MV-4-11 (cell line): ENCODE measurements at regions not wholly inside any gene's neighbourhood (a gene's known extent, or its start where the extent isn't known, plus 50 kb on each side); places are given as distances from the start of the nearest gene placed in this dataset.

Experiments
- DNase-seq: peaks from one replicate; lab custom pipeline; 2025; lab: John Stamatoyannopoulos, UW

DNA sequence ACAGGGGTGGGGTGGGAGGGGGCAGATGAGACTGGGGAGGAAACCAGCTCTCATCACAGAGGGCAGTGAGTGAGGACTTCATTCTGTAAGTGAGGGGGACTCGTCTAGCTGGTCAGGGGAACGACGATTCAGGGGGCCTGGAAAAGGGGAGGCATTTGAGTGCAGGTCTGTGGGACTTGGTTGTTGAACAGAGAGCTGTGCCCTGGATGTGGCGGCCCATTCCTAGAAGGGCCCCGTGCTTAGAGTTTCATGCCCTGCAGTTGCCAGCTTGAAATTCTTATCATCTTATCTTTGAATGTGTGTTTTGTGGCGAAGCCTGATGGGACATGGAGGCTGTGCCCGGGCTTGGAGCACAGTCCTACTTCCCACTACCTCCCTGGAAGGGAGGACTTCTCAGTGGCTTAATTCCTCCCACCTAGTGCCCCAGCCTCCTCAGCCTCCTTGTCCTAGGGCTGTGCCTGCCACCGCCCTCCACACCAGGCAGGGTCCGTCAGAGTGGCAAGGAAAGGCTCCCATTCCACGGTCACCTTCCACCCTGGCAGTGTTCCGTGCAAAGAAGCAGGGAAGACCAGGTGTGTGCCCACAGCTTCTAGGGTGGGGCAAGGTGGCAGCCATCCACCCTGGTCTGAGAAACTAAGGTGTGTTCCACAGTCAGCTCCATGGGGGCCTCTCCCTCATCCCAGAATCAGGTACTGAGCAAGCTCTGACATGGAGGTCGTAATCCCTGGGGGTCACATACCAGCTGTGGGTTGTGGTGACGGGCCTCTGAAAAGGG is 59.7 kb upstream of the LMO1 start:
- no peak for DNase-seq

DNA sequence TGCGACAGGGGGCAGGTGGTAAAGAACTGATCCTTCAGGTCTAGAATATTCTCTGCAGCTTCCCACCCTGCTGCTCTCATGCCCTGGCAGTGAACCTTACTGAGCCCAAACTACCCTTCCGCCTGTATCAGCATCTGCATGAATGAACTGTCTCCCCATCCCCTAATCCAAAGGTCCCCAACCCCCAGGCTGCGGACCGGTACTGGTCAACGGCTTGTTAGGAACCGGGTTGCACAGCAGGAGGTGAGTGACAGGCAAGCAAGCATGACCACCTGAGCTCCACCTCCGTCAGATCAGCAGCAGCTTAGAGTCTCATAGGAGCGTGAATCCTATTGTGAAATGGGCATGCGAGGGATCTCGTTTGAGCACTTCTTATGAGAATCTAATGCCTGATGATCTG is 58.2 kb upstream of the LMO1 start:
- DNase-seq, result no peak

DNA sequence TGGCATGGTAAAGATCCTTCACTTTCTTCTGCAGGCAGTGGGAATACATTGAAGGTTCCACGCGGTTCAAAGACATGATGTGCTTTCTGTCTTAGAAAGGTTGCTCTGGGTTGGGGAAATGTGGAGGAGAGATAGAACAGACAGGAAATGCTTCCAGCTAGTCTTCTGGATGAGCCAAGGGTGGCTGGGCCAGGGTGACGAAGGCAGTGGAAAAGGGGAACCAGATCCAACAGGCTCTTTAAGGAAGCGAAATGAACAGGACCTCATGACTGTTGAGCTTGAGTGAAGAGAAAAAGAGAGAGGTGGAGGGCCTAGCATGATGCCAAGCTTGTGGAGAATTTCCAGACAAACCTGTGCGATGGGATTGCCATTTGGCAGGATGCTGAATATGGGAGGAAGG is 56.4 kb upstream of the LMO1 start:
- peak; percentile 8 for DNase-seq

DNA sequence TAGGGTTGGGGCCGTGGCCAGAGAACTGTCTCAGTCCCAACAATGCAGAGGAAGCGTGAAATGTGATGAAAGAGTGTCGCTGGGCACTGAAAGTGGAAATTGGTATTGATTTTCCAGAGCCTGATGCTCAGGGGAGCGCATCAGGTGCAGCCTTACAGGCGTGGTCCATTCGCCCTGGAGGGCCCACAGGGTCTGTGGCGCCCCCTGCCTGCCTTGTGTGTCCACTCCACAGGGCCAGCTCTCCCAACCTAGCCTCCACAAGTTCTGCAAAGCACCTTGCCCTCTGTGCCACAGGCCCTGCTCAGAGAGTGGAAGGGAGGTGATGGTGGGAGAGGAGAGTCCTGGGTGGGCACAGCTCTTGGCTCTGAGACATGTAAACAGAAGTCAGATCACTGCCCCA is 54.9 kb upstream of the LMO1 start:
- no peak for DNase-seq

DNA sequence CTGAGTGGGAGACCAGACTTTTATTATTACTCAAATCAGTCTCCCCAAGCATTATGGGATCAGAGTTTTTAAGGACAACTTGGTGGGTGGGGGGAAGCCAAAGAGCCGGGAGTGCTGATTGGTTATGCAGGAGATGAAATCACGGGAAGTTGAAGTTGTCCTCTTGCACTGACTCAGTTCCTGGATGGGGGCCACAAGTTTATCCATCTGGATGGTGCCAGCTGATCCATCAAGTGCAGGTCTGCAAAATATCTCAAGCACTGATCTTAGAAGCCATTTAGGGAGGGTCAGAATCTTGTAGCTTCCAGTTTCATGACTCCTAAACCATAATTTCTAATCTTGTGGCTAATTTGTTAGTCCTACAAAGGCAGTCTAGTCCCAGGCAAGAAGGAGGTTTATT is 53.5 kb upstream of the LMO1 start:
- no peak for DNase-seq

DNA sequence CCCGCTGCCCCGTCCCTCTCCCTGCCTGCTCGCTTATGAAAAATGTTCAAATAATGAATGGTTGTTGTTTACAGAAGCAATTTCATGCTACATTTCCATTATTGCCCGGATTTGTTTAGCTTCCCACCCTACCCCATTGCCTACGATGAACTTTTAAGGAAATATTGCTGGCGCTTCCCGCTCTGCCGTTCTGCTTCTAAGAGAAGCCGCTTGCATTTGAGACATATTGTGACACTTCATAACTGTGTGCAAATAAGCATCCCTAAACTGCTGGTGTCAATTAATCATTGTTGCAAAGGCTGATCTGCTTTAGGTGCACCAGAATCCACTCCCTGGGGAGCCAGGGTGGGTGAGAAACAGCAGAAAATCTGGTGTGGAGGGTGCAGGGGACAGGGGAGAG is 52.3 kb upstream of the LMO1 start:
- no peak for DNase-seq

DNA sequence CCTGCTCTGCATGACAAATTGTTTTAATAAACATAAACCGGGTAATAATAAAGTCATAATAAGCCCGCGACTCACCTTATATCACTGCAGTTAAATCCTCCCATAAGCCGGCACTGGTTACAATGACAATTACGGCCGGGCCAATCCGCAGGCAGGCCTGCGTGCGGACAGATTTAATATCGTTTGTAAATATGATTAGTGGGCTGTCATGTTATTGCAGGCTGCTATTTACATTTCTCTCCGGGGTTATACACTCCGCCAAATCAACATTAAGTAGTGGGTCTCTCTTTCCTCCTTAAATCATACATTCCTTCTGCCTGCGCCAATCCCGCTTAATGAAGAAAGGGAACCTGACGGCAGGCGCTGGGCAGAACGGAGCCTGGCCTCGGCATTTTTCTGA is 51.8 kb upstream of the LMO1 start:
- DNase-seq, result no peak

DNA sequence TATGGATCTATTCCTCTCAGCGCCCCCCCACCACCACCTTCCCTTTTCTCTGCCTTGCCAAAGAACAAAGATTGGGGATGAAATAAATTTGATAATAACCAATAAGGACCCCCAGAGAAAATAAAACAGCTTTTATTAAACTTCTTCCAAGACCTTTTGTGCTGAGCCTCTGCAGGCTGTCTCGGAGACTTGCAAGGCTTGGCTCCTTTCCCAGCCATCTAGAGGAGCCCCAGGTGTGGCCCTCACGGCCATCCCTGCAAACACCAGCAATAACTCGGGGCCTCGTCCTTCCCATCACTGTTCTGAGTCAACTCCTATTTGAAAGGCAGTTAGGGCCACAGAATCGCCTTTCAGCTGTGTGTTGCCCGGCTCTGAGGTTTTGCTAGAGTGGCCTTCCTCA is 51.2 kb upstream of the LMO1 start:
- DNase-seq, result no peak

DNA sequence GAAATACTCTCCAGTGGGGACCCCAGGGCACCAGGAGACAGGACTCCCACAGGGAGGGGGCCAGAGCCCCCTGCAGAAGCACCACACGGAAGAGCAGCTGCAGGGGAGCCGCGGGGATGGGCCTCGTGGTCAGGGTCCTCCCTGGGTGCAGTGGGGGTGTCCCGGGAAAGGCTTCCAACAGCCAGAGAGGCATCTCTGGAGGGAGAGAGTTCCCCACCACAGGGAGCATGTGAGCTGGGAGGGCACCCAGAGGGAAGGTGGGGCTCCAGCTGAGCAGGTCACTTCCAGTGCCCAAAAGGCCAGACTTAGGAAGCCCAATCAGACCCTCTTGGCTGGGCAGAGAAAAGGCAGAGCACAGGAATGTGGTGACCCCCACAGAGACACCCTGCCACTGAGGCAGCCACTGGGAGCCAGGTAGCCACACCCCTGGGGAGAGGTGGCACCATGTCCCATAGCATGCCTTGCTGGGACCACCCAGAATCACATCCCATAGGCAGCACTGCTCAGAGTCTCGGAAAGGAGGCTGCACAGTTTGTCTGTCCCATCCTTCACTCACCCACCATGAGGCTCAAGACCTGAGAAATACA is 49.9 kb upstream of the LMO1 start:
- DNase-seq, result no peak
